Pancreas (tissue), 10 donors: ENCODE measurements at regions not wholly inside any gene's neighbourhood (a gene's known extent, or its start where the extent isn't known, plus 50 kb on each side); places are given as distances from the start of the nearest gene placed in this dataset.

Source experiments
- ATAC-seq, 4 donors: fragments of 200-7000 bp; cut with Tn5 transposase; one replicate each; pipeline versions ENCODE4 v1.8.0 to v1.9.1; 2020; ENCODE audit warnings: mild to moderate bottlenecking in 4 of 4, moderate library complexity in 4 of 4
- DNase-seq, 6 donors: peaks; one replicate each; pipeline ENCODE4 v3.0.0-alpha.2; 2020
- FAIRE-seq: peaks from 2 replicates; lab custom pipeline; 2012; peaks lifted over from hg19 to GRCh38; lab: Jason Lieb, UNC
- H3K27ac ChIP-seq, 4 donors: fragments of 200-600 bp; sonication (generic); 1 replicate in 3 of 4; 2 replicates in 1 of 4; pipeline versions ENCODE4 v1.5.0 to v1.8.0; 2020
- H3K27me3 ChIP-seq, 4 donors: fragments of 200-600 bp; one replicate each; pipeline ENCODE4 v1.8.0; 2021
- H3K36me3 ChIP-seq, 3 donors: fragments of 200-600 bp; sonication (generic) in 1 of 3; one replicate each; pipeline versions ENCODE4 v1.5.0 to v1.8.0; 2020 to 2021
- H3K4me1 ChIP-seq, 3 donors: fragments of 200-600 bp; one replicate each; pipeline ENCODE4 v1.8.0; 2021
- H3K4me3 ChIP-seq, 4 donors: fragments of 200-600 bp; sonication (generic) in 2 of 4; one replicate each; pipeline versions ENCODE4 v1.5.0 to v1.8.0; 2020 to 2021
- H3K9me3 ChIP-seq, 4 donors: fragments of 200-600 bp; one replicate each; pipeline ENCODE4 v1.8.0; 2021
- WGBS, 2 donors: extraction: QIAGEN DNeasy Blood & Tissue Kit; methylation state at CpG; one replicate each; pipeline ENCODE4 v1.1.7; 2013; 5-methylcytosine and 5-hydroxymethylcytosine counted together
- intact Hi-C, 3 donors: fragments of 100-400 bp; cut with DNase I; formaldehyde crosslinking; loops; one replicate each; pipeline versions ENCODE4 v1.11.1 to v1.14.2; 2022
- TF ChIP-seq, protein P1 (sequence below), 4 donors: fragments of 200-600 bp; sonication (generic) in 3 of 4; IDR thresholded peaks; one replicate each; pipeline versions ENCODE4 v1.5.0 to v1.8.0; 2021; ENCODE audit warnings: antibody characterized with exemption in 4 of 4
- donor health status: healthy with polysubstance abuse.
- donor health status: DM: no; HTN: no; CAD: no; lungs with moderate emphysema.
- donor health status: DM: no; HTN: no; CAD: no.
- donor health status: control.
- donor health status: control.
- donor health status: Bipolar disorder and iron deficiency.
- donor health status: DM: yes; HTN: yes; CAD: no.
- donor health status: DM: no; HTN: no; CAD: no.
- donor health status: DM: no; HTN: no; CAD: no.
- donor health status: DM: yes; HTN: yes; CAD: no.

DNA sequence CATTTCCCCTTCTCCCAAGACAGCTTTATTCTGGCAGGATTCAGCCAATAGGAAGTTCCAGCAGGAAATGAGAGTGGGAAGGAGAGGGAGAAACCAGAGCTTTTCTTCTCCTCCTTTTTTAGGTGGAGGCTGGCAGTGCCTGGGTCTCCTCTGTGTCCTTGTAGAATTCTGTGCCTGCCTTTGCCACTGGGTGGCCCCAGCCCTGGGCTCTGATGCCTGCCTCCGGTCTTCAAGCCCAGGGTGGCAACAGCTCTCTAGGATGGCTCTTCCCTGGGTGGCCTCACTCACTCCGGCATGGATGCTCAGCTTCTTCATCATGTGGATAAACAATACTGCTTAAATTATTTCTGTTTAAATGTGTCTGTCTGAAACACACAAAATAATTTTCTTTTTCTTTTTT, 694.8 kb downstream of the SEMA5A start:
- ATAC-seq (no peak), FAIRE-seq (no peak), DNase-seq (no peak)
- no peaks in the 10 kb centered on the region for H3K4me1 ChIP-seq
- H3K9me3 ChIP-seq, result no peaks in the 10 kb centered on the region
- H3K36me3 ChIP-seq, result no peaks in the 10 kb centered on the region
- H3K27ac ChIP-seq, result no peak overlapping the region
- intact Hi-C loops, result no loop called here
- WGBS, 2 donors, result 59 to 72% methylated on average over 2 of the region's 2 CpGs
- no peak overlapping the region for H3K4me3 ChIP-seq
- no peaks in the 10 kb centered on the region for H3K27me3 ChIP-seq
- TF ChIP-seq, protein P1, sequence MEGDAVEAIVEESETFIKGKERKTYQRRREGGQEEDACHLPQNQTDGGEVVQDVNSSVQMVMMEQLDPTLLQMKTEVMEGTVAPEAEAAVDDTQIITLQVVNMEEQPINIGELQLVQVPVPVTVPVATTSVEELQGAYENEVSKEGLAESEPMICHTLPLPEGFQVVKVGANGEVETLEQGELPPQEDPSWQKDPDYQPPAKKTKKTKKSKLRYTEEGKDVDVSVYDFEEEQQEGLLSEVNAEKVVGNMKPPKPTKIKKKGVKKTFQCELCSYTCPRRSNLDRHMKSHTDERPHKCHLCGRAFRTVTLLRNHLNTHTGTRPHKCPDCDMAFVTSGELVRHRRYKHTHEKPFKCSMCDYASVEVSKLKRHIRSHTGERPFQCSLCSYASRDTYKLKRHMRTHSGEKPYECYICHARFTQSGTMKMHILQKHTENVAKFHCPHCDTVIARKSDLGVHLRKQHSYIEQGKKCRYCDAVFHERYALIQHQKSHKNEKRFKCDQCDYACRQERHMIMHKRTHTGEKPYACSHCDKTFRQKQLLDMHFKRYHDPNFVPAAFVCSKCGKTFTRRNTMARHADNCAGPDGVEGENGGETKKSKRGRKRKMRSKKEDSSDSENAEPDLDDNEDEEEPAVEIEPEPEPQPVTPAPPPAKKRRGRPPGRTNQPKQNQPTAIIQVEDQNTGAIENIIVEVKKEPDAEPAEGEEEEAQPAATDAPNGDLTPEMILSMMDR (IDR thresholded peaks at IDR 0.05), result no peak

DNA sequence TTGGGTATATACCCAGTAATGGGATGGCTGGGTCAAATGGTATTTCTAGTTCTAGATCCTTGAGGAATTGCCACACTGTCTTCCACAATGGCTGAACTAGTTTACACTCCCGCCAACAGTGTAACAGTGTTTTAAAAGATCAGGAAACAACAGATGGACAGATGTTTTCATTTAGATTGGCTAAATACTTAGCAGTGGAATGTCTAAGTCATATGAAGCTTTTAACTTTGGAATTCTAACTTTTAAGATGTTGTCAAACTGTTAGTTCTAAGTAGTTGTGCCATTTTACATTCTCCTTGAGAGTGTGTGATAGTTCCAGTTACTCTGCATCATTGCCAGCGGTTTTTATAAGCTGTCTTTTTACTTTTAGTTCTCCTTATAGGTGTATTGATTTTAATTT, 688.8 kb downstream of the SEMA5A start:
- no peaks in the 10 kb centered on the region for H3K9me3 ChIP-seq
- no peaks in the 10 kb centered on the region for H3K36me3 ChIP-seq
- H3K4me3 ChIP-seq, result no peak overlapping the region
- H3K27ac ChIP-seq, result no peak overlapping the region
- DNase-seq (no peak), FAIRE-seq (no peak), ATAC-seq (no peak)
- intact Hi-C loops, result no loop called here
- no peaks in the 10 kb centered on the region for H3K4me1 ChIP-seq
- WGBS, 2 donors, result 33 to 38% methylated on average over 2 of the region's 2 CpGs
- no peaks in the 10 kb centered on the region for H3K27me3 ChIP-seq
- TF ChIP-seq, protein P1 (IDR thresholded peaks at IDR 0.05), result no peak

DNA sequence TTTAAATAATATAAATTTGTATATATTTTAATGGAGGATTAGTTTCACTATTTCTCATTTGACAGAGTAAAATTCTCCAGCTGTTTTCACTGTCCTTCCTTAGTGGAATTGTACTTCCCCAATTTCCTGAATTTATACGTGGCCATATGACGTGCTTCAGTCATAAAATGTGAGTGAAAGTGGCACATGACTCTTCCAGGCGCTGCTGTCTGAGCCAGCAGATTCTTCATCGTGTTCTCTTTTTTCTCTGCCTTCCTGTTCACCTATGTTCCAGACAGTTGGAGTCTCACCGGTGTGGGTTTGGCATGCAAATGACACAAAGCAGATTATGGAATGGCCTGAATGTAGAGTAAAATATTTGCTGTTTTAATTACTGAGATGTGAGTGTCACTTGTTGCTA, 684.1 kb downstream of the SEMA5A start:
- no peaks in the 10 kb centered on the region for H3K4me1 ChIP-seq
- no peak for DNase-seq
- no peaks in the 10 kb centered on the region for H3K27me3 ChIP-seq
- ATAC-seq, result no peak
- no peak overlapping the region for H3K4me3 ChIP-seq
- intact Hi-C loops, result no loop called here
- H3K9me3 ChIP-seq, result no peaks in the 10 kb centered on the region
- H3K36me3 ChIP-seq, result no peaks in the 10 kb centered on the region
- WGBS, 2 donors, result 63 to 69% methylated on average over 5 of the region's 5 CpGs
- TF ChIP-seq, protein P1 (IDR thresholded peaks at IDR 0.05), result no peak
- no peak for FAIRE-seq
- H3K27ac ChIP-seq, result no peak overlapping the region

DNA sequence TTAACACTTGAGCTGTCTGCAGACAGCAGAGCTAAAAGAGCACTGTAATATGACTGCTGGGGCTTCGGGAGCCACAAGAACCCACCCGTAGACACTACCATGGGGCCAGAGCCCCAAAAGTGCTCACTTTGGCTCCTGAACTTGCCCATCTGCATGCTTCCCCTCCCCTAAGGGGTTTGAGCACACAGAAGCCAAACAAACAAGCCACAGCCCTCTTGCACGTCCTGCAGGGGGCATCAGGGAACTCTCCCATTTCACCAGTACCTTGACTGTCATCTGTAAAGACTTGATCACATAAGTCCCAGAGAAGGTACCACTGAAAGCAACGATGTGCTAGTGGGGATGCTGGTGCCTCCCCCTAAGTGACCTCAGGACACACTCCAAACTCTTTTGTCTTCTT, 681.8 kb downstream of the SEMA5A start:
- no peaks in the 10 kb centered on the region for H3K27me3 ChIP-seq
- FAIRE-seq, result no peak
- no peaks in the 10 kb centered on the region for H3K4me1 ChIP-seq
- intact Hi-C loops, result no loop called here
- WGBS, 2 donors, result 29 to 39% methylated on average over 4 of the region's 4 CpGs
- no peaks in the 10 kb centered on the region for H3K36me3 ChIP-seq
- TF ChIP-seq, protein P1 (IDR thresholded peaks at IDR 0.05), result no peak
- no peaks in the 10 kb centered on the region for H3K9me3 ChIP-seq
- H3K4me3 ChIP-seq, result no peak overlapping the region
- ATAC-seq, result no peak
- no peak overlapping the region for H3K27ac ChIP-seq
- no peak for DNase-seq

DNA sequence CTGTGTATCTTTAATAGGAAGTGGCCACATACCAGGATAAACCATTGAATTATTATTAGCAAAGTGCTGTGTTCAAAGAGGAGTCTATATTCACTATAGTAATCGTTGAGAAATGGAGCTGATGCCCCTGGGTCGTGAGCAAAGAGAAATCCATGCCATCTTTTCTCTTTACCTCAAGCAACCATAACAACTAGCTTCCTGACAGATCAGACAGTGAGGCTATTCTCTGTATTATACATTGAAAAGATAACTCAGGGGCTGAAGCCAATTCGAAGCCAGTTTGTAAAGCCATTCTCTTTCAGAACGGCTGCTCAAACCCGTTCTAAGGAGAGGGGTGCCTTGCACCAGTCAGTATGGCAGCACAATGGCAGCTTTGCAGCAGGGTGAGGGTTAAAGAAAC, 680.6 kb downstream of the SEMA5A start:
- H3K4me1 ChIP-seq, result no peaks in the 10 kb centered on the region
- WGBS, 2 donors, result 23 to 35% methylated on average over 5 of the region's 5 CpGs
- H3K9me3 ChIP-seq, result no peaks in the 10 kb centered on the region
- no peak for FAIRE-seq
- TF ChIP-seq, protein P1 (IDR thresholded peaks at IDR 0.05), result no peak
- H3K36me3 ChIP-seq, result no peaks in the 10 kb centered on the region
- ATAC-seq, result no peak
- no peak overlapping the region for H3K27ac ChIP-seq
- DNase-seq, result no peak
- H3K4me3 ChIP-seq, result no peak overlapping the region
- intact Hi-C loops, result no loop called here
- no peaks in the 10 kb centered on the region for H3K27me3 ChIP-seq
